B cell (primary cell): ENCODE measurements at regions not wholly inside any gene's neighbourhood (a gene's known extent, or its start where the extent isn't known, plus 50 kb on each side); places are given as distances from the start of the nearest gene placed in this dataset.

ENCODE experiments used
- EZH2 ChIP-seq: IDR thresholded peaks from 2 replicates; pipeline ENCODE4 v1.6.1; 2012; ENCODE audit warnings: borderline replicate concordance, low read depth, mild to moderate bottlenecking, moderate library complexity, low read length; ENCODE audit not compliant: insufficient read depth, poor library complexity, severe bottlenecking
- TF ChIP-seq, protein P1 (sequence below): fragments of 200-600 bp; IDR thresholded peaks from one replicate; pipeline ENCODE4 v1.8.0; 2022; ENCODE audit warnings: antibody characterized with exemption, mild to moderate bottlenecking

DNA sequence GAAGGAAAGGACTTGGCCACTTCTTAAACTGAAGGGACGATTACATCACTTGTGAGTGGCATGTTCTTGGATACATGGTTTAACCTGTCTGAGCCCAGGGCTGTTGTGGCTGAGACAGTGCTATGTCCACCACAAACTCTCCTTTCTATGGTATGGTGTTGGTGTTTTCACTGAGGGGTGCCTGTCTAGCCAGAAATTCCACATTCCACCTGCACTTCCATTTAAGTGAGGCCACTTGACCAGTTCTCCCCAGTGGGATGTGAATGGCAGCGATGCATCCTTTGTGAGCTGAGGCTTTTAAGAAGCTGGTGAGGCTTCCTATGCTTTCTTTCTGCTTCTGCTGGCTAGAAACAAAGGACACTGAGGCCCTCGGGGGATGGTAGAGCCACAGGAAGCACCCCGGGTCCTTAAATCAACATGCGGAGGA is 151.4 kb upstream of the CHD6 start:
- TF ChIP-seq, protein P1, sequence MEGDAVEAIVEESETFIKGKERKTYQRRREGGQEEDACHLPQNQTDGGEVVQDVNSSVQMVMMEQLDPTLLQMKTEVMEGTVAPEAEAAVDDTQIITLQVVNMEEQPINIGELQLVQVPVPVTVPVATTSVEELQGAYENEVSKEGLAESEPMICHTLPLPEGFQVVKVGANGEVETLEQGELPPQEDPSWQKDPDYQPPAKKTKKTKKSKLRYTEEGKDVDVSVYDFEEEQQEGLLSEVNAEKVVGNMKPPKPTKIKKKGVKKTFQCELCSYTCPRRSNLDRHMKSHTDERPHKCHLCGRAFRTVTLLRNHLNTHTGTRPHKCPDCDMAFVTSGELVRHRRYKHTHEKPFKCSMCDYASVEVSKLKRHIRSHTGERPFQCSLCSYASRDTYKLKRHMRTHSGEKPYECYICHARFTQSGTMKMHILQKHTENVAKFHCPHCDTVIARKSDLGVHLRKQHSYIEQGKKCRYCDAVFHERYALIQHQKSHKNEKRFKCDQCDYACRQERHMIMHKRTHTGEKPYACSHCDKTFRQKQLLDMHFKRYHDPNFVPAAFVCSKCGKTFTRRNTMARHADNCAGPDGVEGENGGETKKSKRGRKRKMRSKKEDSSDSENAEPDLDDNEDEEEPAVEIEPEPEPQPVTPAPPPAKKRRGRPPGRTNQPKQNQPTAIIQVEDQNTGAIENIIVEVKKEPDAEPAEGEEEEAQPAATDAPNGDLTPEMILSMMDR: no peak
- TF ChIP-seq EZH2: no peak
